Endothelial cell of umbilical vein (primary cell): ENCODE measurements at regions not wholly inside any gene's neighbourhood (a gene's known extent, or its start where the extent isn't known, plus 50 kb on each side); places are given as distances from the start of the nearest gene placed in this dataset.

Experiments used
- BruUV-seq: library from RNA; stranded (reverse); fragments of 400-500 nt; replicated peaks from 2 replicates; lab custom pipeline; 2021; lab: Mats Ljungman, UMichigan
- CTCF ChIA-PET: fragments of 300-600, 350-600 bp; sonication (Branson Sonifier 250); formaldehyde crosslinking; loops from one replicate; lab custom pipeline; 2021; ENCODE audit warnings: antibody characterized with exemption, inconsistent platforms; lab: Charles Lee
- POLR2A ChIA-PET: fragments of 300-600, 350-600 bp; sonication (Branson Sonifier 250); formaldehyde crosslinking; loops from one replicate; lab custom pipeline; 2021; ENCODE audit warnings: antibody characterized with exemption, inconsistent platforms; lab: Charles Lee
- DNase-seq: peaks from one replicate; pipeline ENCODE4 v3.0.0-alpha.2; 2011; ENCODE audit warnings: low read depth, low spot score
- FAIRE-seq: peaks from 2 replicates; lab custom pipeline; 2011; peaks lifted over from hg19 to GRCh38; lab: Jason Lieb, UNC
- H2AFZ ChIP-seq: 2 replicates; pipeline ENCODE4 v1.6.0; 2012; ENCODE audit warnings: low read depth, low read length, control low read depth, inconsistent platforms
- H3K27ac ChIP-seq: 2 replicates; pipeline ENCODE4 v1.5.1; 2011; ENCODE audit warnings: low read depth, mild to moderate bottlenecking, control low read depth, low read length, moderate library complexity; ENCODE audit not compliant: insufficient read depth
- H3K27me3 ChIP-seq, 2 experiments: 2 replicates each; pipeline versions ENCODE4 v1.6.0 to v1.6.1; 2011; ENCODE audit warnings: low read length in 2 of 2, mixed read lengths in 1 of 2; ENCODE audit not compliant: control insufficient read depth in 2 of 2, insufficient read depth in 2 of 2
- H3K36me3 ChIP-seq, 2 experiments: 2 replicates in 1 of 2; 3 replicates in 1 of 2; pipeline ENCODE4 v1.5.1; 2011; ENCODE audit warnings: low read length in 2 of 2, mild to moderate bottlenecking in 1 of 2, moderate library complexity in 1 of 2; ENCODE audit not compliant: control insufficient read depth in 2 of 2, insufficient read depth in 2 of 2; ENCODE audit errors: extremely low read depth in 1 of 2
- H3K4me1 ChIP-seq: 3 replicates; pipeline ENCODE4 v1.5.1; 2011; ENCODE audit warnings: mild to moderate bottlenecking, low read length; ENCODE audit not compliant: control insufficient read depth, insufficient read depth; ENCODE audit errors: extremely low read depth
- H3K4me2 ChIP-seq: 2 replicates; pipeline ENCODE4 v1.6.1; 2011; ENCODE audit warnings: low read length, control low read depth, mixed read lengths; ENCODE audit not compliant: insufficient read depth
- H3K4me3 ChIP-seq, 3 experiments: fragments of 200-600 bp in 1 of 3; sonication (generic), shearing (Covaris generic) in 1 of 3; replicated peaks in 1 of 3; 2 replicates each; pipeline ENCODE4 v1.5.1; 2011 to 2016; ENCODE audit warnings: control low read depth in 3 of 3, low read length in 3 of 3, mild to moderate bottlenecking in 2 of 3, inconsistent platforms in 1 of 3, low read depth in 1 of 3, moderate library complexity in 1 of 3; ENCODE audit not compliant: insufficient read depth in 1 of 3
- H3K79me2 ChIP-seq: 2 replicates; pipeline ENCODE4 v1.6.0; 2012; ENCODE audit warnings: low read length, inconsistent platforms; ENCODE audit not compliant: control insufficient read depth, insufficient read depth
- H3K9ac ChIP-seq: replicated peaks from 2 replicates; pipeline ENCODE3; 2011; ENCODE audit warnings: low read length, control low read depth; ENCODE audit not compliant: insufficient read depth; ENCODE audit errors: extremely low read depth
- H3K9me1 ChIP-seq: replicated peaks from 3 replicates; pipeline ENCODE4 v1.6.0; 2011; ENCODE audit warnings: mild to moderate bottlenecking, low read length; ENCODE audit not compliant: control insufficient read depth, insufficient read depth; ENCODE audit errors: extremely low read depth
- H3K9me3 ChIP-seq: replicated peaks from 2 replicates; pipeline ENCODE4 v1.5.1; 2012; ENCODE audit warnings: low read length, inconsistent platforms; ENCODE audit not compliant: control insufficient read depth, insufficient read depth
- H4K20me1 ChIP-seq: replicated peaks from 2 replicates; pipeline ENCODE3; 2011; ENCODE audit warnings: mild to moderate bottlenecking, low read length; ENCODE audit not compliant: control insufficient read depth, insufficient read depth; ENCODE audit errors: extremely low read depth
- CTCF ChIP-seq, 2 donors: IDR thresholded peaks; 1 replicate in 1 of 2; 2 replicates in 1 of 2; pipeline ENCODE4 v1.5.1; 2011; ENCODE audit warnings: low read length in 2 of 2, mild to moderate bottlenecking in 2 of 2, moderate library complexity in 2 of 2, control low read depth in 1 of 2, inconsistent platforms in 1 of 2, low read depth in 1 of 2; ENCODE audit not compliant: insufficient read depth in 1 of 2; ENCODE audit errors: extremely low read depth in 1 of 2
- EZH2 ChIP-seq: IDR thresholded peaks from 2 replicates; pipeline ENCODE4 v1.6.1; 2012; ENCODE audit warnings: borderline replicate concordance, low read depth, mild to moderate bottlenecking, moderate library complexity, low read length, inconsistent platforms; ENCODE audit not compliant: severe bottlenecking
- FOS ChIP-seq: IDR thresholded peaks from 2 replicates; pipeline ENCODE4 v1.6.1; 2011; ENCODE audit warnings: mild to moderate bottlenecking, low read length, moderate library complexity, borderline replicate concordance; ENCODE audit not compliant: insufficient read depth
- GATA2 ChIP-seq: IDR thresholded peaks from 2 replicates; pipeline ENCODE4 v1.7.0; 2011; ENCODE audit warnings: low read depth, mild to moderate bottlenecking, moderate library complexity, mixed read lengths, low read length; ENCODE audit not compliant: insufficient read length, insufficient read depth
- JUN ChIP-seq: IDR thresholded peaks from 2 replicates; pipeline ENCODE4 v1.6.1; 2011; ENCODE audit warnings: borderline replicate concordance, low read depth; ENCODE audit not compliant: insufficient read length, insufficient read depth
- MAX ChIP-seq: IDR thresholded peaks from 2 replicates; pipeline ENCODE4 v1.6.1; 2011; ENCODE audit not compliant: insufficient read depth, insufficient read length
- MYC ChIP-seq: IDR thresholded peaks from one replicate; pipeline ENCODE4 v1.6.1; 2011; ENCODE audit warnings: mild to moderate bottlenecking, low read depth, low read length
- POLR2A ChIP-seq: IDR thresholded peaks from 2 replicates; pipeline ENCODE4 v1.6.1; 2012; ENCODE audit warnings: low read depth, mild to moderate bottlenecking, control low read depth, low read length
- POLR2AphosphoS5 ChIP-seq: IDR thresholded peaks from 2 replicates; pipeline ENCODE4 v1.6.1; 2012; ENCODE audit warnings: low read depth, mild to moderate bottlenecking, control low read depth, low read length, moderate library complexity; ENCODE audit not compliant: insufficient read depth
- dilution Hi-C: fragments of 300-500 bp; cut with MboI; formaldehyde crosslinking; loops from one replicate; pipeline ENCODE4 v1.15.0; 2019; ENCODE audit warnings: low sequenced_read_pairs; ENCODE audit not compliant: extremely low pct_ligation_motif_present
- intact Hi-C: fragments of 100-400 bp; cut with micrococcal nuclease; formaldehyde crosslinking; loops from one replicate; pipeline ENCODE4 v1.10.0; 2022

GRCh38 chr5:171697221-171698102 lies 88.2 kb upstream of the SMIM23 start:
- no peak overlapping the region for H3K4me3 ChIP-seq
- POLR2A ChIA-PET: no interaction called here
- TF ChIP-seq POLR2A: no peak
- no peak for TF ChIP-seq GATA2
- TF ChIP-seq JUN: no peak
- TF ChIP-seq POLR2AphosphoS5: no peak
- TF ChIP-seq FOS: no peak
- dilution Hi-C loops: no loop called here
- no peak overlapping the region for H3K4me2 ChIP-seq
- FAIRE-seq (no peak), DNase-seq (no peak)
- H3K4me1 ChIP-seq: no peaks in the 10 kb centered on the region
- no peak overlapping the region for H3K9ac ChIP-seq
- no peaks in the 10 kb centered on the region for H3K79me2 ChIP-seq
- CTCF ChIA-PET: no interaction called here
- no peaks in the 10 kb centered on the region for H4K20me1 ChIP-seq
- intact Hi-C loops: no loop called here
- no peak overlapping the region for H3K27ac ChIP-seq
- H3K9me3 ChIP-seq: no peaks in the 10 kb centered on the region
- no TSS peak for BruUV-seq
- H3K36me3 ChIP-seq: no peaks in the 10 kb centered on the region
- H3K27me3 ChIP-seq: no peaks in the 10 kb centered on the region
- H2AFZ ChIP-seq: no peak overlapping the region
- no peaks in the 10 kb centered on the region for H3K9me1 ChIP-seq

- intact Hi-C loops (no loop called here), dilution Hi-C loops (no loop called here)
- no peaks in the 10 kb centered on the region for H3K79me2 ChIP-seq
- no peaks in the 10 kb centered on the region for H4K20me1 ChIP-seq
- TF ChIP-seq MYC (no peak), POLR2A (no peak), POLR2AphosphoS5 (no peak), FOS (no peak), JUN (no peak), GATA2 (no peak), MAX (no peak), CTCF (IDR thresholded peaks at IDR 0.05; ENCODE audit: extremely low read depth in 1 of 2, insufficient read depth in 1 of 2, low read depth in 1 of 2, low read length in 2 of 2) (no peak), EZH2 (no peak)
- POLR2A ChIA-PET: no interaction called here
- H2AFZ ChIP-seq: no peak overlapping the region
- no peaks in the 10 kb centered on the region for H3K9me1 ChIP-seq
- H3K9me3 ChIP-seq: no peaks in the 10 kb centered on the region
- H3K4me2 ChIP-seq: no peak overlapping the region
- H3K27me3 ChIP-seq: peaks cover 4% of the 10 kb centered on the region in 2 experiments
- FAIRE-seq (no peak), DNase-seq (no peak)
- no peak overlapping the region for H3K4me3 ChIP-seq
- CTCF ChIA-PET: no interaction called here
- H3K9ac ChIP-seq: no peak overlapping the region
- no TSS peak for BruUV-seq
- H3K36me3 ChIP-seq: no peaks in the 10 kb centered on the region
- H3K27ac ChIP-seq: no peak overlapping the region
- no peaks in the 10 kb centered on the region for H3K4me1 ChIP-seq
Measured at GRCh38 chr5:171700318-171700912, 85.2 kb upstream of the SMIM23 start.
